HCT116 (cell line): ENCODE measurements at regions not wholly inside any gene's neighbourhood (a gene's known extent, or its start where the extent isn't known, plus 50 kb on each side); places are given as distances from the start of the nearest gene placed in this dataset.
"Not testable (repeated sequence)": the region's sequence is repeated elsewhere in the genome, so short reads cannot be mapped to it uniquely, and the experiment has no call there.

Experiments used
- ATAC-seq: fragments of 200-7000 bp; cut with Tn5 transposase; 2 replicates; pipeline ENCODE4 v1.9.1; 2020; ENCODE audit warnings: mild to moderate bottlenecking, moderate library complexity
- BruUV-seq: library from RNA; stranded (reverse); fragments of 400-500 nt; replicated peaks from 2 replicates; lab custom pipeline; 2021; lab: Mats Ljungman, UMichigan
- CTCF ChIA-PET: fragments of 300-600 bp; sonication (Branson Sonifier 250); formaldehyde crosslinking; loops from one replicate; lab custom pipeline; 2021; ENCODE audit warnings: antibody characterized with exemption; lab: Charles Lee
- POLR2A ChIA-PET: fragments of 300-600, 350-600 bp; sonication (Branson Sonifier 250); formaldehyde crosslinking; loops from one replicate; lab custom pipeline; 2021; ENCODE audit warnings: antibody characterized with exemption; lab: Charles Lee
- RAD21 ChIA-PET, 2 experiments: fragments of 300-600 bp; sonication (Branson Sonifier 250); formaldehyde crosslinking; loops; one replicate each; lab custom pipeline; 2023; ENCODE audit warnings: low total read pairs in 2 of 2; ENCODE audit not compliant: uncharacterized antibody in 2 of 2, unreplicated experiment in 2 of 2, low non-redundant PET in 1 of 2; lab: Charles Lee
- DNase-seq: peaks from one replicate; pipeline ENCODE4 v3.0.0-alpha.2; 2010; ENCODE audit warnings: low read depth, low spot score
- H2AFZ ChIP-seq: fragments of 200-600 bp; shearing (Covaris generic), sonication (generic); 2 replicates; pipeline ENCODE4 v1.6.1; 2017; ENCODE audit warnings: low read depth, mixed run types, mixed read lengths, antibody characterized with exemption, low read length; ENCODE audit not compliant: poor library complexity, severe bottlenecking
- H3K27ac ChIP-seq: 2 replicates; pipeline ENCODE4 v1.5.1; 2012; ENCODE audit warnings: low read depth, low read length
- H3K27me3 ChIP-seq: fragments of 200-600 bp; sonication (generic); 2 replicates; pipeline ENCODE4 v1.6.1; 2016; ENCODE audit warnings: mixed run types, low read length, mixed read lengths; ENCODE audit not compliant: insufficient read depth
- H3K36me3 ChIP-seq, 2 experiments: fragments of 200-500 bp in 1 of 2; fragments of 200-600 bp in 1 of 2; sonication (Bioruptor generic) in 1 of 2; sonication (generic) in 1 of 2; 2 replicates each; pipeline versions ENCODE4 v1.5.1 to v1.6.1; 2014 to 2016; ENCODE audit warnings: low read length in 2 of 2, inconsistent platforms in 1 of 2, mixed read lengths in 1 of 2, mixed run types in 1 of 2; ENCODE audit not compliant: insufficient read depth in 2 of 2, control insufficient read depth in 1 of 2
- H3K4me1 ChIP-seq, 2 experiments: fragments of 200-600 bp in 1 of 2; sonication (generic) in 1 of 2; 2 replicates each; pipeline versions ENCODE4 v1.5.1 to v1.6.1; 2012 to 2017; ENCODE audit warnings: low read length in 2 of 2, inconsistent platforms in 1 of 2, mild to moderate bottlenecking in 1 of 2, mixed read lengths in 1 of 2, mixed run types in 1 of 2, moderate library complexity in 1 of 2; ENCODE audit not compliant: insufficient read depth in 2 of 2, control insufficient read depth in 1 of 2
- H3K4me2 ChIP-seq: fragments of 200-600 bp; sonication (generic); 2 replicates; pipeline ENCODE4 v1.6.1; 2017; ENCODE audit warnings: mixed run types, low read length, mixed read lengths
- H3K4me3 ChIP-seq, 2 experiments: fragments of 200-600 bp in 1 of 2; sonication (generic) in 1 of 2; replicated peaks in 1 of 2; 2 replicates each; pipeline ENCODE4 v1.5.1; 2011 to 2016; ENCODE audit warnings: low read length in 2 of 2, control low read depth in 1 of 2, low read depth in 1 of 2, mild to moderate bottlenecking in 1 of 2, mixed read lengths in 1 of 2, mixed run types in 1 of 2
- H3K79me2 ChIP-seq: fragments of 200-600 bp; sonication (generic); 2 replicates; pipeline ENCODE4 v1.6.1; 2017; ENCODE audit warnings: mild to moderate bottlenecking, mixed run types, low read length, moderate library complexity, mixed read lengths; ENCODE audit not compliant: insufficient read depth
- H3K9ac ChIP-seq: fragments of 200-600 bp; sonication (generic); 2 replicates; pipeline ENCODE4 v1.6.1; 2016; ENCODE audit warnings: low read length, mixed read lengths
- H3K9me2 ChIP-seq: fragments of 200-600 bp; sonication (generic), shearing (Covaris generic); 2 replicates; pipeline ENCODE4 v1.6.1; 2017; ENCODE audit warnings: mixed run types, mild to moderate bottlenecking, moderate library complexity; ENCODE audit not compliant: insufficient read depth
- H3K9me3 ChIP-seq, 2 experiments: fragments of 200-500 bp in 1 of 2; fragments of 200-600 bp in 1 of 2; sonication (Bioruptor generic) in 1 of 2; sonication (generic) in 1 of 2; 2 replicates each; pipeline ENCODE4 v1.6.1; 2014 to 2017; ENCODE audit warnings: low read length in 2 of 2, mixed read lengths in 2 of 2, inconsistent platforms in 1 of 2, low read depth in 1 of 2, mild to moderate bottlenecking in 1 of 2, mixed run types in 1 of 2, moderate library complexity in 1 of 2; ENCODE audit not compliant: control insufficient read depth in 1 of 2, insufficient read depth in 1 of 2
- H4K20me1 ChIP-seq: fragments of 200-600 bp; sonication (generic), shearing (Covaris generic); 2 replicates; pipeline ENCODE4 v1.6.1; 2017; ENCODE audit warnings: mixed run types, mild to moderate bottlenecking, moderate library complexity; ENCODE audit not compliant: insufficient read depth
- EGR1 ChIP-seq: IDR thresholded peaks from 2 replicates; pipeline ENCODE4 v1.6.1; 2012; ENCODE audit warnings: low read depth
- ELF1 ChIP-seq: IDR thresholded peaks from 2 replicates; pipeline ENCODE4 v1.6.1; 2012; ENCODE audit warnings: low read depth, borderline replicate concordance
- FOSL1 ChIP-seq: IDR thresholded peaks from 2 replicates; pipeline ENCODE4 v1.6.1; 2012; ENCODE audit warnings: low read depth
- MAX ChIP-seq: IDR thresholded peaks from 2 replicates; pipeline ENCODE4 v1.6.1; 2012
- POLR2A ChIP-seq: IDR thresholded peaks from 2 replicates; pipeline ENCODE4 v1.7.0; 2011; ENCODE audit warnings: borderline replicate concordance; ENCODE audit not compliant: insufficient read depth, insufficient read length; ENCODE audit errors: extremely low read depth
- RAD21 ChIP-seq: IDR thresholded peaks from 2 replicates; pipeline ENCODE4 v1.6.1; 2012; ENCODE audit warnings: low read depth, mild to moderate bottlenecking
- REST ChIP-seq: IDR thresholded peaks from 2 replicates; pipeline ENCODE4 v1.6.1; 2012; ENCODE audit warnings: low read depth
- SIN3A ChIP-seq: IDR thresholded peaks from 2 replicates; pipeline ENCODE4 v1.6.1; 2012; ENCODE audit warnings: low read depth
- SP1 ChIP-seq: IDR thresholded peaks from 2 replicates; pipeline ENCODE4 v1.6.1; 2012; ENCODE audit warnings: low read depth
- TCF7L2 ChIP-seq: IDR thresholded peaks from 2 replicates; pipeline ENCODE4 v1.7.0; 2011; ENCODE audit warnings: borderline replicate concordance, inconsistent platforms; ENCODE audit not compliant: insufficient read depth, insufficient read length; ENCODE audit errors: extremely low read depth
- YY1 ChIP-seq: IDR thresholded peaks from 2 replicates; pipeline ENCODE4 v1.6.1; 2011; ENCODE audit warnings: low read length, low read depth, moderate library complexity, mild to moderate bottlenecking; ENCODE audit not compliant: insufficient replicate concordance; ENCODE audit errors: extremely low read depth
- ZFX ChIP-seq: fragments of 450-650 bp; IDR thresholded peaks from 2 replicates; pipeline ENCODE4 v1.6.1; 2017
- intact Hi-C: fragments of 100-400 bp; cut with micrococcal nuclease; formaldehyde crosslinking; loops from 2 replicates; pipeline ENCODE4 v1.10.0; 2022

GRCh38 chr2:212876556-212876955, 274.9 kb downstream of the IKZF2 start:
- intact Hi-C loops, H3K27ac ChIP-seq, H4K20me1 ChIP-seq, H3K4me1 ChIP-seq, H3K27me3 ChIP-seq, H3K4me2 ChIP-seq, H3K79me2 ChIP-seq, RAD21 ChIA-PET, CTCF ChIA-PET, H3K9me2 ChIP-seq, H2AFZ ChIP-seq, H3K4me3 ChIP-seq, DNase-seq, POLR2A ChIA-PET, H3K36me3 ChIP-seq, ATAC-seq, H3K9me3 ChIP-seq, BruUV-seq, H3K9ac ChIP-seq: not testable (repeated sequence)

- H3K4me3 ChIP-seq, H3K9ac ChIP-seq, BruUV-seq, H3K79me2 ChIP-seq, CTCF ChIA-PET, intact Hi-C loops, DNase-seq, H3K27me3 ChIP-seq, RAD21 ChIA-PET, H3K4me1 ChIP-seq, H3K36me3 ChIP-seq, H2AFZ ChIP-seq, H3K9me3 ChIP-seq, H3K27ac ChIP-seq, H3K9me2 ChIP-seq, H3K4me2 ChIP-seq, POLR2A ChIA-PET, ATAC-seq, H4K20me1 ChIP-seq: not testable (repeated sequence)
Measured at GRCh38 chr2:212875950-212876349, 275.5 kb downstream of the IKZF2 start.

- no peaks in the 10 kb centered on the region for H3K4me1 ChIP-seq
- no peaks in the 10 kb centered on the region for H3K9me3 ChIP-seq
- H3K36me3 ChIP-seq: no peaks in the 10 kb centered on the region
- H2AFZ ChIP-seq: no peak overlapping the region
- no peaks in the 10 kb centered on the region for H3K79me2 ChIP-seq
- ChIA-PET POLR2A (no interaction called here), CTCF (no interaction called here), RAD21 (no interaction called here)
- H3K9me2 ChIP-seq: no peaks in the 10 kb centered on the region
- no peaks in the 10 kb centered on the region for H4K20me1 ChIP-seq
- ATAC-seq: no peak
- H3K27ac ChIP-seq: no peak overlapping the region
- intact Hi-C loops: no loop called here
- DNase-seq: no peak
- no peak overlapping the region for H3K9ac ChIP-seq
- H3K4me3 ChIP-seq: no peak overlapping the region
- no TSS peak for BruUV-seq
- no peaks in the 10 kb centered on the region for H3K27me3 ChIP-seq
- no peak overlapping the region for H3K4me2 ChIP-seq
- no peak for TF ChIP-seq SP1
- TF ChIP-seq EGR1: no peak
- no peak for TF ChIP-seq RAD21
- no peak for TF ChIP-seq REST
- TF ChIP-seq ZFX: no peak
- TF ChIP-seq POLR2A: no peak
- no peak for TF ChIP-seq ELF1
- TF ChIP-seq YY1: no peak
- TF ChIP-seq FOSL1: no peak
- no peak for TF ChIP-seq SIN3A
- no peak for TF ChIP-seq TCF7L2
- no peak for TF ChIP-seq MAX
Measured at GRCh38 chr2:212873256-212873655, 278.2 kb downstream of the IKZF2 start.
